Mesothelial cell of epicardium (in vitro differentiated cells): ENCODE measurements at regions not wholly inside any gene's neighbourhood (a gene's known extent, or its start where the extent isn't known, plus 50 kb on each side); places are given as distances from the start of the nearest gene placed in this dataset.
"Not testable (repeated sequence)": the region's sequence is repeated elsewhere in the genome, so short reads cannot be mapped to it uniquely, and the experiment has no call there.

Source experiments
- DNase-seq, 2 experiments: peaks; one replicate each; pipeline ENCODE4 v3.0.0; 2021; ENCODE audit warnings: low spot score in 2 of 2; ENCODE audit not compliant: unreplicated experiment in 2 of 2
- H3K27ac Mint-ChIP-seq: 2 replicates; pipeline ENCODE4 v1.8.0; 2021; ENCODE audit warnings: mixed read lengths
- H3K27me3 Mint-ChIP-seq: 2 replicates; pipeline ENCODE4 v1.8.0; 2021; ENCODE audit warnings: low read depth, mixed read lengths
- H3K36me3 Mint-ChIP-seq: 2 replicates; pipeline ENCODE4 v1.8.0; 2021; ENCODE audit warnings: mixed read lengths
- H3K4me1 Mint-ChIP-seq: 2 replicates; pipeline ENCODE4 v1.8.0; 2021; ENCODE audit warnings: mixed read lengths
- H3K4me3 Mint-ChIP-seq: 2 replicates; pipeline ENCODE4 v1.8.0; 2021; ENCODE audit warnings: mild to moderate bottlenecking, moderate library complexity, mixed read lengths
- H3K9me3 Mint-ChIP-seq: 2 replicates; pipeline ENCODE4 v1.8.0; 2021; ENCODE audit warnings: mixed read lengths
- TF ChIP-seq, protein P1 (sequence below): fragments of 200-600 bp; sonication (generic); IDR thresholded peaks from one replicate; pipeline ENCODE4 v1.5.0; 2021; ENCODE audit warnings: antibody characterized with exemption; ENCODE audit not compliant: unreplicated experiment

GRCh38 chr4:91729851-91730250, 573.9 kb upstream of the GRID2 start:
- Mint-ChIP-seq H3K27me3 (no peaks in the 10 kb centered on the region), H3K9me3 (no peaks in the 10 kb centered on the region), H3K4me1 (no peaks in the 10 kb centered on the region), H3K4me3 (no peak overlapping the region), H3K27ac (no peak overlapping the region), H3K36me3 (no peaks in the 10 kb centered on the region)
- DNase-seq: no peak
- TF ChIP-seq, protein P1, sequence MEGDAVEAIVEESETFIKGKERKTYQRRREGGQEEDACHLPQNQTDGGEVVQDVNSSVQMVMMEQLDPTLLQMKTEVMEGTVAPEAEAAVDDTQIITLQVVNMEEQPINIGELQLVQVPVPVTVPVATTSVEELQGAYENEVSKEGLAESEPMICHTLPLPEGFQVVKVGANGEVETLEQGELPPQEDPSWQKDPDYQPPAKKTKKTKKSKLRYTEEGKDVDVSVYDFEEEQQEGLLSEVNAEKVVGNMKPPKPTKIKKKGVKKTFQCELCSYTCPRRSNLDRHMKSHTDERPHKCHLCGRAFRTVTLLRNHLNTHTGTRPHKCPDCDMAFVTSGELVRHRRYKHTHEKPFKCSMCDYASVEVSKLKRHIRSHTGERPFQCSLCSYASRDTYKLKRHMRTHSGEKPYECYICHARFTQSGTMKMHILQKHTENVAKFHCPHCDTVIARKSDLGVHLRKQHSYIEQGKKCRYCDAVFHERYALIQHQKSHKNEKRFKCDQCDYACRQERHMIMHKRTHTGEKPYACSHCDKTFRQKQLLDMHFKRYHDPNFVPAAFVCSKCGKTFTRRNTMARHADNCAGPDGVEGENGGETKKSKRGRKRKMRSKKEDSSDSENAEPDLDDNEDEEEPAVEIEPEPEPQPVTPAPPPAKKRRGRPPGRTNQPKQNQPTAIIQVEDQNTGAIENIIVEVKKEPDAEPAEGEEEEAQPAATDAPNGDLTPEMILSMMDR: no peak

DNA sequence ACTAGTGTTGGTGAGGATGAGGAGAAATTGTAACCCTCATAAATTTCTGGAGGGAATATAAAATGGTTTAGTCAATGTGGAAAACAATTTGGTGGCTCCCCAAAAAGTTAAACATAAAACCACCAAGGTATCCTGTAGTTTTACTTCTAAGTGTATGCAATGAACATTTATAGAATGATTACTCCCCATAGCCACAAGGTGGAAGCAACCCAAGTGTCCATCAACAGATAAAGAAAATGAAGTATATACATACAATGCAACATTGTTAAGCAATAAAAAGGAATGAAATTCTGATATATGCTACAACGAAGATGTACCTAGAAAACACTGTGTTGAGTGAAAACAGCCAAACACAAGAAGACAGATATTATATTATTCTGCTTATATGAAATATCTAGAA, 569.1 kb upstream of the GRID2 start:
- Mint-ChIP-seq H3K4me1 (no peaks in the 10 kb centered on the region), H3K9me3 (no peaks in the 10 kb centered on the region), H3K27me3 (no peaks in the 10 kb centered on the region), H3K4me3 (no peak overlapping the region), H3K36me3 (no peaks in the 10 kb centered on the region), H3K27ac (no peak overlapping the region)
- TF ChIP-seq, protein P1: no peak
- DNase-seq: no peak

- H3K36me3 Mint-ChIP-seq, H3K4me1 Mint-ChIP-seq, DNase-seq, H3K4me3 Mint-ChIP-seq, H3K27me3 Mint-ChIP-seq, H3K27ac Mint-ChIP-seq, H3K9me3 Mint-ChIP-seq: not testable (repeated sequence)
Observed at GRCh38 chr4:91738831-91739230, 564.9 kb upstream of the GRID2 start.

DNA sequence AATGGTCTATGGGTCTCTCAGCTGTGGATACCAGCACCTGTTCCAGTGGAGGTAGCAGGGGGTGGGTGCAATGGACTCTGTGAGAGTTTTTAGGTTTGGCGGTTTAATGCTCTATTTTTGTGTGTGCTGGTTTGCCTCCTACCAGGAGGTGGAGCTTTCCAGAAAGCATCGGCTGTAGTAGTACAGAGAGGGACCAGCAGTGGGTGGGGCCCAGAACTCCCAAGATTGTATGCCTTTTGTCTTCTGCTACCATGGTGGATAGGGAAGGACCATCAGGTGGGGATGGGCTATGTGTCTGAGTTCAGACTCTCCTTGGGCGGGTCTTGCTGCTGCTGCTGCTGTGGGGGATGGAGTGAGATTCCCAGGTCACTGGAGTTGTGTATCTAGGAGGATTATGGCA, 557.2 kb upstream of the GRID2 start:
- H3K4me3 Mint-ChIP-seq: no peak overlapping the region
- H3K27ac Mint-ChIP-seq: no peak overlapping the region
- no peaks in the 10 kb centered on the region for H3K27me3 Mint-ChIP-seq
- no peaks in the 10 kb centered on the region for H3K36me3 Mint-ChIP-seq
- H3K9me3 Mint-ChIP-seq: peaks cover 17% of the 10 kb centered on the region
- TF ChIP-seq, protein P1: no peak
- H3K4me1 Mint-ChIP-seq: peaks cover 5% of the 10 kb centered on the region
- no peak for DNase-seq

DNA sequence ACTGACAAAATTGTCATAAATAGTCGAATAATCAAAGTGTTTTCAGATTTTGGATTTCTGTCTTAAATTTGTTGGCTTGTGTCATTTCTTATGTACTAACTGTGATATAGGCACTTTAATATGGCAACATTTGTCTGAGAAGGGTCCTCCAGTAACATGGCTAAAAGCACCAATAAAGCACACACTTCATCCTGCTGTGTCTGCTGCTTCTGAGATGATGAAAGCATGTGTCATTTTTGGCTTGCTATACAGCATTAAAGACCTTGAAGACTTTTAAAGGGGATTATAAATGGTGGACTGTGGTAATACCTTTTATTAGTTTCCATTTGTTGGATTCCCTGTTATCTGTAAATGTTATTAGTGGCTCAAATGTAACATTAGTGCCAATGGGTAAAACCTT, 551.8 kb upstream of the GRID2 start:
- Mint-ChIP-seq H3K4me3 (no peak overlapping the region), H3K27ac (no peak overlapping the region), H3K4me1 (peaks cover 5% of the 10 kb centered on the region), H3K27me3 (no peaks in the 10 kb centered on the region), H3K36me3 (no peaks in the 10 kb centered on the region), H3K9me3 (no peaks in the 10 kb centered on the region)
- TF ChIP-seq, protein P1: no peak
- DNase-seq: no peak

DNA sequence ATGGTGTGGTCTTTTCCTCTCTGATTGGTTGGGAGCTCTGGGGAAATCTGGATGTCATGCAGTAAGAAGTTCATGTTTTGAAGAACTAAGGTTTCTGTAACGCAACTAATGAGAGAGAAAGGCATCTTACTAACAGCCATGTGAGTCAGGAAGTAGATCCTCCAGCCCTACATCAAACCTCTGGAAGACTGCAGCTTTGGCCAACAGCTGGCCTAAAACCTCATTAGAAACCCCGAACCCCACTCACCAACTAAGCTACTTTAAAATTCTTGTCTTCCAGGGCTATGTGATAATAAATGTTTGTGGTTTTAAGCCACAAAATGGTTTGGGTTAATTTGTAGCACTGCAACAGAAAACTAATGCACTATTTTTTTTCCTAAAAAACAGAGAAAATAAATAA, 549.0 kb upstream of the GRID2 start:
- H3K9me3 Mint-ChIP-seq: no peaks in the 10 kb centered on the region
- TF ChIP-seq, protein P1: no peak
- no peaks in the 10 kb centered on the region for H3K36me3 Mint-ChIP-seq
- DNase-seq: no peak
- no peaks in the 10 kb centered on the region for H3K27me3 Mint-ChIP-seq
- no peak overlapping the region for H3K4me3 Mint-ChIP-seq
- no peak overlapping the region for H3K27ac Mint-ChIP-seq
- H3K4me1 Mint-ChIP-seq: peaks cover 5% of the 10 kb centered on the region
